HEK293 (cell line): ENCODE measurements at regions not wholly inside any gene's neighbourhood (a gene's known extent, or its start where the extent isn't known, plus 50 kb on each side); places are given as distances from the start of the nearest gene placed in this dataset.

ENCODE experiments used
- CTCF ChIA-PET: fragments of 350-600 bp; formaldehyde crosslinking; extraction: SDS; loops from one replicate; lab custom pipeline; 2021; ENCODE audit warnings: antibody characterized with exemption; lab: Yijun Ruan, JAX
- POLR2A ChIA-PET: fragments of 300-600 bp; formaldehyde crosslinking; extraction: SDS; loops from one replicate; lab custom pipeline; 2020; ENCODE audit warnings: antibody characterized with exemption, inconsistent platforms; lab: Yijun Ruan, JAX
- H3K27ac ChIP-seq: fragments of 200-500 bp; sonication (Bioruptor generic); 2 replicates; pipeline ENCODE4 v1.5.1; 2014; ENCODE audit warnings: low read depth, low read length, control low read depth, inconsistent platforms; ENCODE audit errors: extremely low read depth
- H3K36me3 ChIP-seq, 2 experiments: fragments of 200-500 bp in 1 of 2; sonication (Bioruptor generic) in 1 of 2; 1 replicate in 1 of 2; 2 replicates in 1 of 2; pipeline ENCODE4 v1.5.1; 2014 to 2017; ENCODE audit warnings: inconsistent platforms in 2 of 2, low read length in 2 of 2; ENCODE audit not compliant: control insufficient read depth in 2 of 2, insufficient read depth in 1 of 2
- H3K4me1 ChIP-seq: fragments of 200-500 bp; sonication (Bioruptor generic); 2 replicates; pipeline ENCODE4 v1.5.1; 2014; ENCODE audit warnings: mild to moderate bottlenecking, low read length, inconsistent platforms; ENCODE audit not compliant: control insufficient read depth, insufficient read depth
- H3K4me3 ChIP-seq: 2 replicates; pipeline ENCODE4 v1.5.1; 2011; ENCODE audit warnings: low read depth, mild to moderate bottlenecking, control low read depth, low read length, moderate library complexity
- H3K9me3 ChIP-seq: fragments of 200-500 bp; sonication (Bioruptor generic); 2 replicates; pipeline ENCODE4 v1.5.1; 2014; ENCODE audit warnings: low read depth, low read length, inconsistent platforms; ENCODE audit not compliant: control insufficient read depth, insufficient read depth
- GLI2 ChIP-seq: fragments of 450-650 bp; formaldehyde crosslinking; IDR thresholded peaks from 2 replicates; pipeline ENCODE4; 2017; ENCODE audit warnings: missing biosample characterization, missing genetic modification characterization, low read depth, borderline replicate concordance
- GLI4 ChIP-seq: fragments of 450-650 bp; formaldehyde crosslinking; IDR thresholded peaks from 2 replicates; pipeline ENCODE4 v1.5.1; 2016; ENCODE audit warnings: missing biosample characterization, missing genetic modification characterization
- IKZF3 ChIP-seq: fragments of 450-650 bp; IDR thresholded peaks from 2 replicates; pipeline ENCODE4 v1.5.0; 2018; ENCODE audit warnings: missing biosample characterization, mild to moderate bottlenecking, missing genetic modification characterization, moderate library complexity
- PRDM1 ChIP-seq: fragments of 450-650 bp; formaldehyde crosslinking; IDR thresholded peaks from 2 replicates; pipeline ENCODE4; 2016; ENCODE audit warnings: missing biosample characterization, missing genetic modification characterization
- RBAK ChIP-seq: fragments of 450-650 bp; formaldehyde crosslinking; IDR thresholded peaks from 2 replicates; pipeline ENCODE4 v1.5.1; 2016; ENCODE audit warnings: missing biosample characterization, missing genetic modification characterization
- SETDB1 ChIP-seq: IDR thresholded peaks from one replicate; pipeline ENCODE4 v1.6.1; 2017; ENCODE audit warnings: mild to moderate bottlenecking, low read length, moderate library complexity, mixed read lengths; ENCODE audit not compliant: insufficient read length
- YY2 ChIP-seq: fragments of 450-650 bp; formaldehyde crosslinking; IDR thresholded peaks from 2 replicates; pipeline ENCODE4 v1.5.1; 2016; ENCODE audit warnings: missing biosample characterization, missing genetic modification characterization
- ZBTB1 ChIP-seq: fragments of 450-650 bp; formaldehyde crosslinking; IDR thresholded peaks from 2 replicates; pipeline ENCODE4 v1.5.1; 2016; ENCODE audit warnings: missing biosample characterization, missing genetic modification characterization
- ZNF221 ChIP-seq: fragments of 450-650 bp; formaldehyde crosslinking; IDR thresholded peaks from 2 replicates; pipeline ENCODE4 v1.5.1; 2017; ENCODE audit warnings: missing biosample characterization, missing genetic modification characterization, borderline replicate concordance
- ZNF596 ChIP-seq: fragments of 450-650 bp; IDR thresholded peaks from 2 replicates; pipeline ENCODE4 v1.5.0; 2018; ENCODE audit warnings: missing biosample characterization, mild to moderate bottlenecking, missing genetic modification characterization, moderate library complexity
- ZNF610 ChIP-seq: fragments of 450-650 bp; formaldehyde crosslinking; IDR thresholded peaks from 2 replicates; pipeline ENCODE4 v1.5.1; 2016; ENCODE audit warnings: missing biosample characterization, missing genetic modification characterization, borderline replicate concordance
- ZNF623 ChIP-seq: fragments of 450-650 bp; formaldehyde crosslinking; IDR thresholded peaks from 2 replicates; pipeline ENCODE4 v1.5.1; 2016; ENCODE audit warnings: missing biosample characterization, missing genetic modification characterization
- ZNF624 ChIP-seq: fragments of 450-650 bp; formaldehyde crosslinking; IDR thresholded peaks from 2 replicates; pipeline ENCODE4 v1.5.1; 2017; ENCODE audit warnings: missing biosample characterization, missing genetic modification characterization
- ZNF658 ChIP-seq: fragments of 450-650 bp; formaldehyde crosslinking; IDR thresholded peaks from 2 replicates; pipeline ENCODE4; 2016; ENCODE audit warnings: missing biosample characterization, missing genetic modification characterization
- ZNF660 ChIP-seq: fragments of 450-650 bp; IDR thresholded peaks from 2 replicates; pipeline ENCODE4 v1.5.1; 2018; ENCODE audit warnings: missing biosample characterization, mild to moderate bottlenecking, missing genetic modification characterization
- ZNF704 ChIP-seq: fragments of 450-650 bp; formaldehyde crosslinking; IDR thresholded peaks from 2 replicates; pipeline ENCODE4 v1.5.1; 2016; ENCODE audit warnings: missing biosample characterization, missing genetic modification characterization
- ZNF777 ChIP-seq: fragments of 450-650 bp; formaldehyde crosslinking; IDR thresholded peaks from 2 replicates; pipeline ENCODE4 v1.5.1; 2017; ENCODE audit warnings: missing biosample characterization, missing genetic modification characterization, borderline replicate concordance
- ZSCAN16 ChIP-seq: fragments of 450-650 bp; formaldehyde crosslinking; IDR thresholded peaks from 2 replicates; pipeline ENCODE4 v1.5.1; 2016; ENCODE audit warnings: missing biosample characterization, missing genetic modification characterization
- TF ChIP-seq, protein P1 (sequence below): fragments of 450-650 bp; formaldehyde crosslinking; IDR thresholded peaks from 2 replicates; pipeline ENCODE4 v1.5.1; 2017; ENCODE audit warnings: missing biosample characterization, missing genetic modification characterization
- TF ChIP-seq, protein P2 (sequence below): fragments of 450-650 bp; formaldehyde crosslinking; IDR thresholded peaks from 2 replicates; pipeline ENCODE4 v1.5.1; 2016; ENCODE audit warnings: missing biosample characterization, missing genetic modification characterization
- TF ChIP-seq, protein P3 (sequence below): fragments of 450-650 bp; formaldehyde crosslinking; conservative IDR thresholded peaks from 2 replicates; pipeline ENCODE4 v1.5.1; 2016; ENCODE audit warnings: low read depth, missing biosample characterization, missing genetic modification characterization
- TF ChIP-seq, protein P4 (sequence below): fragments of 450-650 bp; formaldehyde crosslinking; IDR thresholded peaks from 2 replicates; pipeline ENCODE4; 2016; ENCODE audit warnings: missing biosample characterization, missing genetic modification characterization
- TF ChIP-seq, protein P5 (sequence below): fragments of 450-650 bp; formaldehyde crosslinking; IDR thresholded peaks from 2 replicates; pipeline ENCODE4 v1.5.1; 2016; ENCODE audit warnings: missing biosample characterization, missing genetic modification characterization

GRCh38 chr20:51164731-51165130, 141.8 kb upstream of the KCNG1 start:
- POLR2A ChIA-PET, result no interaction called here

GRCh38 chr20:51163996-51164600, 141.2 kb upstream of the KCNG1 start:
- H3K9me3 ChIP-seq, result no peaks in the 10 kb centered on the region
- no peaks in the 10 kb centered on the region for H3K4me1 ChIP-seq
- H3K27ac ChIP-seq, result no peak overlapping the region
- POLR2A ChIA-PET, result no interaction called here
- no peak overlapping the region for H3K4me3 ChIP-seq
- TF ChIP-seq YY2 (tag by site-specific recombination) (no peak), ZSCAN16 (tag by site-specific recombination) (no peak), ZBTB1 (tag by site-specific recombination) (no peak), PRDM1 (no peak), ZNF658 (tag by site-specific recombination) (no peak)
- TF ChIP-seq, protein P1, sequence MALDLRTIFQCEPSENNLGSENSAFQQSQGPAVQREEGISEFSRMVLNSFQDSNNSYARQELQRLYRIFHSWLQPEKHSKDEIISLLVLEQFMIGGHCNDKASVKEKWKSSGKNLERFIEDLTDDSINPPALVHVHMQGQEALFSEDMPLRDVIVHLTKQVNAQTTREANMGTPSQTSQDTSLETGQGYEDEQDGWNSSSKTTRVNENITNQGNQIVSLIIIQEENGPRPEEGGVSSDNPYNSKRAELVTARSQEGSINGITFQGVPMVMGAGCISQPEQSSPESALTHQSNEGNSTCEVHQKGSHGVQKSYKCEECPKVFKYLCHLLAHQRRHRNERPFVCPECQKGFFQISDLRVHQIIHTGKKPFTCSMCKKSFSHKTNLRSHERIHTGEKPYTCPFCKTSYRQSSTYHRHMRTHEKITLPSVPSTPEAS (tag by site-specific recombination), result no peak
- TF ChIP-seq, protein P2, sequence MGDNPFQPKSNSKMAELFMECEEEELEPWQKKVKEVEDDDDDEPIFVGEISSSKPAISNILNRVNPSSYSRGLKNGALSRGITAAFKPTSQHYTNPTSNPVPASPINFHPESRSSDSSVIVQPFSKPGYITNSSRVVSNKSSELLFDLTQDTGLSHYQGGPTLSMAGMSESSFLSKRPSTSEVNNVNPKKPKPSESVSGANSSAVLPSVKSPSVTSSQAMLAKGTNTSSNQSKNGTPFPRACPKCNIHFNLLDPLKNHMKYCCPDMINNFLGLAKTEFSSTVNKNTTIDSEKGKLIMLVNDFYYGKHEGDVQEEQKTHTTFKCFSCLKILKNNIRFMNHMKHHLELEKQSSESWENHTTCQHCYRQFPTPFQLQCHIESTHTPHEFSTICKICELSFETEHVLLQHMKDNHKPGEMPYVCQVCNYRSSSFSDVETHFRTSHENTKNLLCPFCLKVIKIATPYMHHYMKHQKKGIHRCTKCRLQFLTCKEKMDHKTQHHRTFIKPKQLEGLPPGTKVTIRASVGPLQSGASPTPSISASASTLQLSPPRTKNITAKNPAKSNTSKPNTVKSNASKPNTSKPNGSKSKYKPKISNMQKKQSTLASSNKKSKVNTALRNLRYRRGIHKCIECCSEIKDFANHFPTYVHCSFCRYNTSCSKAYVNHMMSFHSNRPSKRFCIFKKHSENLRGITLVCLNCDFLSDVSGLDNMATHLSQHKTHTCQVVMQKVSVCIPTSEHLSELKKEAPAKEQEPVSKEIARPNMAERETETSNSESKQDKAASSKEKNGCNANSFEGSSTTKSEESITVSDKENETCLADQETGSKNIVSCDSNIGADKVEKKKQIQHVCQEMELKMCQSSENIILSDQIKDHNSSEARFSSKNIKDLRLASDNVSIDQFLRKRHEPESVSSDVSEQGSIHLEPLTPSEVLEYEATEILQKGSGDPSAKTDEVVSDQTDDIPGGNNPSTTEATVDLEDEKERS (tag by site-specific recombination), result no peak
- no peaks in the 10 kb centered on the region for H3K36me3 ChIP-seq
- CTCF ChIA-PET, result interaction anchor here (0.7 to 0.8 kb wide), 2 partner anchors 9 kb away, joined by 3 read pairs; no protein-coding TSS in a partner anchor

More at GRCh38 chr20:51164731-51165130, 141.8 kb upstream of the KCNG1 start:
- no peak overlapping the region for H3K27ac ChIP-seq
- H3K36me3 ChIP-seq, result no peaks in the 10 kb centered on the region
- CTCF ChIA-PET, result interaction anchor here (0.5 to 0.7 kb wide), 3 partner anchors 8 to 56 kb away, joined by 3 to 4 read pairs (median 3); no protein-coding TSS in a partner anchor
- TF ChIP-seq ZNF221 (tag by site-specific recombination) (no peak), ZNF704 (tag by site-specific recombination) (no peak), SETDB1 (no peak), ZNF660 (tag by site-specific recombination) (no peak), ZNF624 (tag by site-specific recombination) (no peak), ZNF777 (tag by site-specific recombination) (no peak), GLI4 (no peak), ZNF610 (no peak), ZNF623 (tag by site-specific recombination) (no peak), RBAK (no peak), IKZF3 (tag by site-specific recombination) (no peak), ZNF596 (tag by site-specific recombination) (no peak), GLI2 (no peak)
- TF ChIP-seq, protein P3, sequence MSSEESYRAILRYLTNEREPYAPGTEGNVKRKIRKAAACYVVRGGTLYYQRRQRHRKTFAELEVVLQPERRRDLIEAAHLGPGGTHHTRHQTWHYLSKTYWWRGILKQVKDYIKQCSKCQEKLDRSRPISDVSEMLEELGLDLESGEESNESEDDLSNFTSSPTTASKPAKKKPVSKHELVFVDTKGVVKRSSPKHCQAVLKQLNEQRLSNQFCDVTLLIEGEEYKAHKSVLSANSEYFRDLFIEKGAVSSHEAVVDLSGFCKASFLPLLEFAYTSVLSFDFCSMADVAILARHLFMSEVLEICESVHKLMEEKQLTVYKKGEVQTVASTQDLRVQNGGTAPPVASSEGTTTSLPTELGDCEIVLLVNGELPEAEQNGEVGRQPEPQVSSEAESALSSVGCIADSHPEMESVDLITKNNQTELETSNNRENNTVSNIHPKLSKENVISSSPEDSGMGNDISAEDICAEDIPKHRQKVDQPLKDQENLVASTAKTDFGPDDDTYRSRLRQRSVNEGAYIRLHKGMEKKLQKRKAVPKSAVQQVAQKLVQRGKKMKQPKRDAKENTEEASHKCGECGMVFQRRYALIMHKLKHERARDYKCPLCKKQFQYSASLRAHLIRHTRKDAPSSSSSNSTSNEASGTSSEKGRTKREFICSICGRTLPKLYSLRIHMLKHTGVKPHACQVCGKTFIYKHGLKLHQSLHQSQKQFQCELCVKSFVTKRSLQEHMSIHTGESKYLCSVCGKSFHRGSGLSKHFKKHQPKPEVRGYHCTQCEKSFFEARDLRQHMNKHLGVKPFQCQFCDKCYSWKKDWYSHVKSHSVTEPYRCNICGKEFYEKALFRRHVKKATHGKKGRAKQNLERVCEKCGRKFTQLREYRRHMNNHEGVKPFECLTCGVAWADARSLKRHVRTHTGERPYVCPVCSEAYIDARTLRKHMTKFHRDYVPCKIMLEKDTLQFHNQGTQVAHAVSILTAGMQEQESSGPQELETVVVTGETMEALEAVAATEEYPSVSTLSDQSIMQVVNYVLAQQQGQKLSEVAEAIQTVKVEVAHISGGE (tag by site-specific recombination), result no peak
- TF ChIP-seq, protein P4, sequence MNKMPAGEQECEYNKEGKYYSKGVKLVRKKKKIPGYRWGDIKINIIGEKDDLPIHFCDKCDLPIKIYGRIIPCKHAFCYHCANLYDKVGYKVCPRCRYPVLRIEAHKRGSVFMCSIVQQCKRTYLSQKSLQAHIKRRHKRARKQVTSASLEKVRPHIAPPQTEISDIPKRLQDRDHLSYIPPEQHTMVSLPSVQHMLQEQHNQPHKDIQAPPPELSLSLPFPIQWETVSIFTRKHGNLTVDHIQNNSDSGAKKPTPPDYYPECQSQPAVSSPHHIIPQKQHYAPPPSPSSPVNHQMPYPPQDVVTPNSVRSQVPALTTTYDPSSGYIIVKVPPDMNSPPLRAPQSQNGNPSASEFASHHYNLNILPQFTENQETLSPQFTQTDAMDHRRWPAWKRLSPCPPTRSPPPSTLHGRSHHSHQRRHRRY (tag by site-specific recombination), result no peak
- TF ChIP-seq, protein P5, sequence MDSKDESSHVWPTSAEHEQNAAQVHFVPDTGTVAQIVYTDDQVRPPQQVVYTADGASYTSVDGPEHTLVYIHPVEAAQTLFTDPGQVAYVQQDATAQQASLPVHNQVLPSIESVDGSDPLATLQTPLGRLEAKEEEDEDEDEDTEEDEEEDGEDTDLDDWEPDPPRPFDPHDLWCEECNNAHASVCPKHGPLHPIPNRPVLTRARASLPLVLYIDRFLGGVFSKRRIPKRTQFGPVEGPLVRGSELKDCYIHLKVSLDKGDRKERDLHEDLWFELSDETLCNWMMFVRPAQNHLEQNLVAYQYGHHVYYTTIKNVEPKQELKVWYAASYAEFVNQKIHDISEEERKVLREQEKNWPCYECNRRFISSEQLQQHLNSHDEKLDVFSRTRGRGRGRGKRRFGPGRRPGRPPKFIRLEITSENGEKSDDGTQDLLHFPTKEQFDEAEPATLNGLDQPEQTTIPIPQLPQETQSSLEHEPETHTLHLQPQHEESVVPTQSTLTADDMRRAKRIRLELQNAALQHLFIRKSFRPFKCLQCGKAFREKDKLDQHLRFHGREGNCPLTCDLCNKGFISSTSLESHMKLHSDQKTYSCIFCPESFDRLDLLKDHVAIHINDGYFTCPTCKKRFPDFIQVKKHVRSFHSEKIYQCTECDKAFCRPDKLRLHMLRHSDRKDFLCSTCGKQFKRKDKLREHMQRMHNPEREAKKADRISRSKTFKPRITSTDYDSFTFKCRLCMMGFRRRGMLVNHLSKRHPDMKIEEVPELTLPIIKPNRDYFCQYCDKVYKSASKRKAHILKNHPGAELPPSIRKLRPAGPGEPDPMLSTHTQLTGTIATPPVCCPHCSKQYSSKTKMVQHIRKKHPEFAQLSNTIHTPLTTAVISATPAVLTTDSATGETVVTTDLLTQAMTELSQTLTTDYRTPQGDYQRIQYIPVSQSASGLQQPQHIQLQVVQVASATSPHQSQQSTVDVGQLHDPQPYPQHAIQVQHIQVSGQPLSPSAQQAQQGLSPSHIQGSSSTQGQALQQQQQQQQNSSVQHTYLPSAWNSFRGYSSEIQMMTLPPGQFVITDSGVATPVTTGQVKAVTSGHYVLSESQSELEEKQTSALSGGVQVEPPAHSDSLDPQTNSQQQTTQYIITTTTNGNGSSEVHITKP (tag by site-specific recombination), result no peak
- H3K4me3 ChIP-seq, result no peak overlapping the region
- H3K9me3 ChIP-seq, result no peaks in the 10 kb centered on the region
- no peaks in the 10 kb centered on the region for H3K4me1 ChIP-seq
